Neutrophil (primary cell): ENCODE measurements at regions not wholly inside any gene's neighbourhood (a gene's known extent, or its start where the extent isn't known, plus 50 kb on each side); places are given as distances from the start of the nearest gene placed in this dataset.
"Not testable (repeated sequence)": the region's sequence is repeated elsewhere in the genome, so short reads cannot be mapped to it uniquely, and the experiment has no call there.

Source experiments
- H3K27ac ChIP-seq: fragments of 200-600 bp; sonication (generic); 2 replicates; pipeline ENCODE4 v1.5.1; 2016; ENCODE audit warnings: mild to moderate bottlenecking, moderate library complexity
- H3K27me3 ChIP-seq: fragments of 200-600 bp; sonication (generic); 2 replicates; pipeline ENCODE4 v1.6.0; 2016; ENCODE audit warnings: mild to moderate bottlenecking
- H3K36me3 ChIP-seq: fragments of 200-600 bp; sonication (generic); 2 replicates; pipeline ENCODE4 v1.5.1; 2017
- H3K4me1 ChIP-seq, 2 experiments: fragments of 200-600 bp in 1 of 2; sonication (generic) in 1 of 2; 1 replicate in 1 of 2; 2 replicates in 1 of 2; pipeline versions ENCODE4 v1.5.1 to v1.6.1; 2013 to 2016; ENCODE audit warnings: low read depth in 1 of 2, low read length in 1 of 2, mild to moderate bottlenecking in 1 of 2, moderate library complexity in 1 of 2; ENCODE audit not compliant: control insufficient read depth in 1 of 2, insufficient read depth in 1 of 2
- H3K4me3 ChIP-seq, 2 experiments: fragments of 200-600 bp in 1 of 2; sonication (generic) in 1 of 2; 1 replicate in 1 of 2; 2 replicates in 1 of 2; pipeline ENCODE4 v1.5.1; 2013 to 2016; ENCODE audit warnings: low read depth in 1 of 2, low read length in 1 of 2, mild to moderate bottlenecking in 1 of 2, moderate library complexity in 1 of 2
- H3K9me3 ChIP-seq: fragments of 200-600 bp; sonication (generic); 2 replicates; pipeline ENCODE4 v1.5.1; 2016
- CTCF ChIP-seq: fragments of 200-600 bp; sonication (generic); IDR thresholded peaks from 2 replicates; pipeline ENCODE4 v1.5.1; 2016; ENCODE audit warnings: antibody characterized with exemption

- no peaks in the 10 kb centered on the region for H3K4me1 ChIP-seq
- no peak for TF ChIP-seq CTCF
- H3K9me3 ChIP-seq = no peaks in the 10 kb centered on the region
- H3K36me3 ChIP-seq = no peaks in the 10 kb centered on the region
- no peak overlapping the region for H3K4me3 ChIP-seq
- H3K27me3 ChIP-seq = no peaks in the 10 kb centered on the region
- H3K27ac ChIP-seq = no peak overlapping the region
Measured at GRCh38 chr4:12912896-12913418, 571.2 kb downstream of the RAB28 start.

- Histone ChIP-seq H3K4me1 (no peaks in the 10 kb centered on the region), H3K36me3 (no peaks in the 10 kb centered on the region), H3K4me3 (no peak overlapping the region), H3K27me3 (no peaks in the 10 kb centered on the region), H3K9me3 (no peaks in the 10 kb centered on the region), H3K27ac (no peak overlapping the region)
- no peak for TF ChIP-seq CTCF
Measured at GRCh38 chr4:12911750-12912358, 572.3 kb downstream of the RAB28 start.

DNA sequence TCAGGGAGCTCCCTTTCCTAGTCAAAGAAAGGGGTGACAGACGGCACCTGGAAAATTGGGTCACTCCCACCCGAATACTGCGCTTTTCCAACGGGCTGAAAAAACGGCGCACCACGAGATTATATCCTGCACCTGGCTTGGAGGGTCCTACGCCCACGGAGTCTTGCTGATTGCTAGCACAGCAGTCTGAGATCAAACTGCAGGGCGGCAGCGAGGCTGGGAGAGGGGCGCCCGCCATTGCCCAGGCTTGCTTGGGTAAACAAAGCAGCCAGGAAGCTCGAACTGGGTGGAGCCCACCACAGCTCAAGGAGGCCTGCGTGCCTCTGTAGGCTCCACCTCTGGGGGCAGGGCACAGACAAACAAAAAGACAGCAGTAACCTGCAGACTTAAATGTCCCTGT is 580.5 kb downstream of the RAB28 start:
- not testable (repeated sequence) for H3K27me3 ChIP-seq, H3K36me3 ChIP-seq, H3K4me3 ChIP-seq, H3K4me1 ChIP-seq, H3K9me3 ChIP-seq, H3K27ac ChIP-seq

DNA sequence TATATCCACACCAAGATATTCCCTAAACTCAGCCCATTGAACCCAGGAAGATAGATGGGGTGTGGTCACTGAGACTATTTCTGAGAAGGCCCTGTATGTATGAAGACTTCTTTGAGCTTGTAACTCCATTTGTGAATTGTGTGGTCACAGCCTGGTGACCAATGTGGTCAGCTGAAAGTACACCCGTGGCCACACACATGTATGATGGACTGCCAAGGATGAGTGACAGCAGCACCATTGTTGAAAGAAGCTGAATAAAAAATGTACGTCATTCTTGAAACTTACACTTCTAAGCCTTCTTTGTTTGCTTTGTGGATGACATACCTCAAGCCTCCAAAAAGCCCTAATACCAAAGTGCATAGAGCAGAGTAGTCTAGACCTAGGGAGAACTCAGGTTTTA is 581.4 kb downstream of the RAB28 start:
- Histone ChIP-seq H3K27me3 (no peaks in the 10 kb centered on the region), H3K9me3 (no peaks in the 10 kb centered on the region), H3K4me3 (no peak overlapping the region), H3K27ac (no peak overlapping the region), H3K36me3 (no peaks in the 10 kb centered on the region), H3K4me1 (no peaks in the 10 kb centered on the region)
- TF ChIP-seq CTCF = no peak

GRCh38 chr4:12897954-12898353 is 586.2 kb downstream of the RAB28 start:
- H3K4me3 ChIP-seq = no peak overlapping the region
- no peaks in the 10 kb centered on the region for H3K36me3 ChIP-seq
- TF ChIP-seq CTCF = no peak
- no peaks in the 10 kb centered on the region for H3K9me3 ChIP-seq
- no peaks in the 10 kb centered on the region for H3K27me3 ChIP-seq
- H3K4me1 ChIP-seq = no peaks in the 10 kb centered on the region
- no peak overlapping the region for H3K27ac ChIP-seq

DNA sequence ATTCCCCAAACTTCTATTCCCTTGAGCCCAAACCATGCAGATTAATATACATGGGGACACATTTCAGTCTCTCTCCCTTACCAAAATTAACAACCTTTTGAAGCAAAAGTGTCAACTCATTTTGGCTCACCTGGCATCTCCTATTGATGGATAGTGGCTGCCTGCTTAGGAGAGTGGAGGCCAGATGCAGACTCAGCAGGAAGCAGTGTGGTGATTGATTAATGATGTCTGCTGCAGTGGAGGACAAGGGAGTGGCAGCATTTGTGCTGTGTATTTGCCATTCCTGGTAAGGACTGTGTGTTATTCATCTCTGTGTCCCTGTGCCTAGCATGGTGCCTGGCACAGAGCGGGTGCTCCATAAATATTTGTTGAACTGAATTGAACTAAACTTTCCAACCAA is 590.1 kb downstream of the RAB28 start:
- no peaks in the 10 kb centered on the region for H3K27me3 ChIP-seq
- H3K4me1 ChIP-seq = no peaks in the 10 kb centered on the region
- TF ChIP-seq CTCF = no peak
- no peaks in the 10 kb centered on the region for H3K9me3 ChIP-seq
- H3K27ac ChIP-seq = no peak overlapping the region
- no peaks in the 10 kb centered on the region for H3K36me3 ChIP-seq
- no peak overlapping the region for H3K4me3 ChIP-seq
